SK-N-SH treated with all-trans-retinoic acid at 6 μM for 48 hours (cell line): ENCODE measurements at regions not wholly inside any gene's neighbourhood (a gene's known extent, or its start where the extent isn't known, plus 50 kb on each side); places are given as distances from the start of the nearest gene placed in this dataset.

ENCODE experiments used
- BACH2 ChIP-seq: fragments of 250-450 bp; sonication (Bioruptor Pico); IDR thresholded peaks from 2 replicates; pipeline ENCODE4 v1.9.0; 2021; ENCODE audit warnings: mild to moderate bottlenecking, borderline replicate concordance
- ISL1 ChIP-seq: fragments of 250-450 bp; sonication (Bioruptor Pico); IDR thresholded peaks from 2 replicates; pipeline ENCODE4 v2.1.2; 2022; ENCODE audit warnings: mild to moderate bottlenecking, moderate library complexity
- OSR1 ChIP-seq: fragments of 250-450 bp; sonication (Bioruptor Pico); IDR thresholded peaks from 2 replicates; pipeline ENCODE4 v1.8.0; 2022; ENCODE audit warnings: moderate library complexity, mild to moderate bottlenecking, inconsistent platforms
- RARB ChIP-seq: fragments of 250-450 bp; sonication (Bioruptor Pico); IDR thresholded peaks from 2 replicates; pipeline ENCODE4 v1.8.0; 2021; ENCODE audit warnings: mild to moderate bottlenecking, moderate library complexity
- TCF4 ChIP-seq: fragments of 250-450 bp; sonication (Bioruptor Pico); IDR thresholded peaks from 2 replicates; pipeline ENCODE4 v1.8.0; 2021; ENCODE audit warnings: mild to moderate bottlenecking, moderate library complexity, borderline replicate concordance
- TOX ChIP-seq: fragments of 250-450 bp; sonication (Bioruptor Pico); IDR thresholded peaks from 2 replicates; pipeline ENCODE4 v1.8.0; 2021; ENCODE audit warnings: mild to moderate bottlenecking, moderate library complexity, borderline replicate concordance
- ZFP3 ChIP-seq: fragments of 250-450 bp; sonication (Bioruptor Pico); IDR thresholded peaks from 2 replicates; pipeline ENCODE4 v1.5.0; 2020; ENCODE audit warnings: mild to moderate bottlenecking, moderate library complexity
- ZNF565 ChIP-seq: fragments of 450-650 bp; formaldehyde crosslinking; conservative IDR thresholded peaks from 2 replicates; pipeline ENCODE4 v1.5.0; 2020; ENCODE audit warnings: low read depth, mild to moderate bottlenecking, moderate library complexity
- ZNF8 ChIP-seq: fragments of 450-650 bp; formaldehyde crosslinking; IDR thresholded peaks from 2 replicates; pipeline ENCODE4 v1.5.0; 2020; ENCODE audit warnings: mild to moderate bottlenecking, moderate library complexity
- TF ChIP-seq, protein P1 (sequence below): fragments of 250-450 bp; sonication (Bioruptor Pico); IDR thresholded peaks from 2 replicates; pipeline ENCODE4 v1.5.1; 2020; ENCODE audit warnings: low read depth, mild to moderate bottlenecking, moderate library complexity
- TF ChIP-seq, protein P2 (sequence below): fragments of 250-450 bp; sonication (Bioruptor Pico); IDR thresholded peaks from 2 replicates; pipeline ENCODE4 v1.5.1; 2021; ENCODE audit warnings: mild to moderate bottlenecking, moderate library complexity
- TF ChIP-seq, protein P3 (sequence below): fragments of 250-450 bp; sonication (Bioruptor Pico); IDR thresholded peaks from 2 replicates; pipeline ENCODE4 v1.8.0; 2020; ENCODE audit warnings: mild to moderate bottlenecking, moderate library complexity, borderline replicate concordance

DNA sequence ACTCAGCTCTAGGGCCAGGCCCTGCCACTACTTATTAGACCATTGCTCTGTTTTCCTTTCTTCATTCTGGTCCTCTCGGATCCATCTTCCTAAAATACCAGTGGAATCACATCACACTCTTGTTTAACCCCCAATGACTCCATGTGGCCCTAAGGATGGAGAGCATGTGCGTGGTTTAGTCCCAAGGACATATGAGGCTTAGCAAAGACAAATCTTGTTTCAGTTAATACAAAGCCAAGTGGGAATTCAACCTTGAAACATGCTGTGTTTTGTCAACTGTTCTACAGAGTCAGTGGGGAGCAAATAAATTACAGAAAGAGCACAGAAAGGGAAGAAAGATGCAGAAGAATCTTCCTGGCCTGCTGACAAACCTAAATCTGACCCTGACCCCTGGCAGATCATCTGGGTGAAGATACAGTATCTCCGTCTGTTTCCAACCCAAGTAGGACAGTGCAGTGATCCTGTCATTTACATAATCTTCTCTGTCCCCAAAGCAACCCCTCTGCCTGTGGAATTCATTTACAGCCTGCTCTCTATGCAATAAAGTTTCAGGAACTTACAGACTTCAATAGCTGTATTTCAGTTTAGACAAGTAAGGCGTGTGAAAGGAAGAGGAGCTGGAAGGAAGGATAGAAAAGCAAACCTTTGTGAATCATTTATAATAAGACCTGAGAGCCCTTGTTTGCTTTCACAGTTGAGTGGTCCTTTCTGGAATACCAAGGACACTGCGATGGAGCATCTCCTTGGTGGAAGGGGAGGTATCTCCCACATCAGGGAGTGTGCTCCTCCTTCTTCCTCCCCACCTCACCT, 144.0 kb downstream of the THBS2 start:
- TF ChIP-seq ZFP3, result no peak
- no peak for TF ChIP-seq TOX (CRISPR knock-in tag)
- TF ChIP-seq, protein P1, sequence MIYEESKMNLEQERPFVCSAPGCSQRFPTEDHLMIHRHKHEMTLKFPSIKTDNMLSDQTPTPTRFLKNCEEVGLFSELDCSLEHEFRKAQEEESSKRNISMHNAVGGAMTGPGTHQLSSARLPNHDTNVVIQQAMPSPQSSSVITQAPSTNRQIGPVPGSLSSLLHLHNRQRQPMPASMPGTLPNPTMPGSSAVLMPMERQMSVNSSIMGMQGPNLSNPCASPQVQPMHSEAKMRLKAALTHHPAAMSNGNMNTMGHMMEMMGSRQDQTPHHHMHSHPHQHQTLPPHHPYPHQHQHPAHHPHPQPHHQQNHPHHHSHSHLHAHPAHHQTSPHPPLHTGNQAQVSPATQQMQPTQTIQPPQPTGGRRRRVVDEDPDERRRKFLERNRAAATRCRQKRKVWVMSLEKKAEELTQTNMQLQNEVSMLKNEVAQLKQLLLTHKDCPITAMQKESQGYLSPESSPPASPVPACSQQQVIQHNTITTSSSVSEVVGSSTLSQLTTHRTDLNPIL (CRISPR knock-in tag), result no peak
- TF ChIP-seq BACH2 (CRISPR knock-in tag), result no peak
- TF ChIP-seq, protein P2, sequence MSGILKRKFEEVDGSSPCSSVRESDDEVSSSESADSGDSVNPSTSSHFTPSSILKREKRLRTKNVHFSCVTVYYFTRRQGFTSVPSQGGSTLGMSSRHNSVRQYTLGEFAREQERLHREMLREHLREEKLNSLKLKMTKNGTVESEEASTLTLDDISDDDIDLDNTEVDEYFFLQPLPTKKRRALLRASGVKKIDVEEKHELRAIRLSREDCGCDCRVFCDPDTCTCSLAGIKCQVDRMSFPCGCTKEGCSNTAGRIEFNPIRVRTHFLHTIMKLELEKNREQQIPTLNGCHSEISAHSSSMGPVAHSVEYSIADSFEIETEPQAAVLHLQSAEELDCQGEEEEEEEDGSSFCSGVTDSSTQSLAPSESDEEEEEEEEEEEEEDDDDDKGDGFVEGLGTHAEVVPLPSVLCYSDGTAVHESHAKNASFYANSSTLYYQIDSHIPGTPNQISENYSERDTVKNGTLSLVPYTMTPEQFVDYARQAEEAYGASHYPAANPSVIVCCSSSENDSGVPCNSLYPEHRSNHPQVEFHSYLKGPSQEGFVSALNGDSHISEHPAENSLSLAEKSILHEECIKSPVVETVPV (CRISPR knock-in tag), result no peak
- no peak for TF ChIP-seq TCF4
- TF ChIP-seq ISL1 (CRISPR knock-in tag), result no peak
- TF ChIP-seq OSR1 (CRISPR knock-in tag), result no peak
- TF ChIP-seq ZNF8 (CRISPR knock-in tag), result no peak
- no peak for TF ChIP-seq ZNF565 (CRISPR knock-in tag)
- TF ChIP-seq RARB (CRISPR knock-in tag), result no peak
- TF ChIP-seq, protein P3, sequence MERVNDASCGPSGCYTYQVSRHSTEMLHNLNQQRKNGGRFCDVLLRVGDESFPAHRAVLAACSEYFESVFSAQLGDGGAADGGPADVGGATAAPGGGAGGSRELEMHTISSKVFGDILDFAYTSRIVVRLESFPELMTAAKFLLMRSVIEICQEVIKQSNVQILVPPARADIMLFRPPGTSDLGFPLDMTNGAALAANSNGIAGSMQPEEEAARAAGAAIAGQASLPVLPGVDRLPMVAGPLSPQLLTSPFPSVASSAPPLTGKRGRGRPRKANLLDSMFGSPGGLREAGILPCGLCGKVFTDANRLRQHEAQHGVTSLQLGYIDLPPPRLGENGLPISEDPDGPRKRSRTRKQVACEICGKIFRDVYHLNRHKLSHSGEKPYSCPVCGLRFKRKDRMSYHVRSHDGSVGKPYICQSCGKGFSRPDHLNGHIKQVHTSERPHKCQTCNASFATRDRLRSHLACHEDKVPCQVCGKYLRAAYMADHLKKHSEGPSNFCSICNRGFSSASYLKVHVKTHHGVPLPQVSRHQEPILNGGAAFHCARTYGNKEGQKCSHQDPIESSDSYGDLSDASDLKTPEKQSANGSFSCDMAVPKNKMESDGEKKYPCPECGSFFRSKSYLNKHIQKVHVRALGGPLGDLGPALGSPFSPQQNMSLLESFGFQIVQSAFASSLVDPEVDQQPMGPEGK, result no peak
